ENCODE measurements at regions not wholly inside any gene's neighbourhood (a gene's known extent, or its start where the extent isn't known, plus 50 kb on each side); places are given as distances from the start of the nearest gene placed in this dataset.

GRCh38 chr12:115255257-115255656 is 571.3 kb upstream of the TBX3 start:
- no peaks in the 10 kb centered on the region for H3K4me1 Mint-ChIP-seq
- no peak overlapping the region for H3K27ac Mint-ChIP-seq
- H3K9me3 Mint-ChIP-seq, result peaks cover 3% of the 10 kb centered on the region
- DNase-seq, result no peak
- H3K36me3 Mint-ChIP-seq, result no peaks in the 10 kb centered on the region
- H3K27me3 Mint-ChIP-seq, result no peaks in the 10 kb centered on the region
- H3K4me3 Mint-ChIP-seq, result no peak overlapping the region

GRCh38 chr12:115253049-115253448 is 569.1 kb upstream of the TBX3 start:
- Mint-ChIP-seq H3K36me3 (no peaks in the 10 kb centered on the region), H3K4me3 (no peak overlapping the region), H3K4me1 (no peaks in the 10 kb centered on the region), H3K27me3 (no peaks in the 10 kb centered on the region), H3K27ac (no peak overlapping the region), H3K9me3 (peaks cover 3% of the 10 kb centered on the region)
- no peak for DNase-seq

GRCh38 chr12:115251727-115252126 is 567.8 kb upstream of the TBX3 start:
- H3K9me3 Mint-ChIP-seq, result peaks cover 3% of the 10 kb centered on the region
- no peak for DNase-seq
- no peaks in the 10 kb centered on the region for H3K27me3 Mint-ChIP-seq
- no peak overlapping the region for H3K27ac Mint-ChIP-seq
- H3K4me1 Mint-ChIP-seq, result no peaks in the 10 kb centered on the region
- H3K4me3 Mint-ChIP-seq, result no peak overlapping the region
- no peaks in the 10 kb centered on the region for H3K36me3 Mint-ChIP-seq

- no peaks in the 10 kb centered on the region for H3K27me3 Mint-ChIP-seq
- H3K9me3 Mint-ChIP-seq, result peaks cover 3% of the 10 kb centered on the region
- no peak overlapping the region for H3K4me3 Mint-ChIP-seq
- H3K36me3 Mint-ChIP-seq, result no peaks in the 10 kb centered on the region
- no peaks in the 10 kb centered on the region for H3K4me1 Mint-ChIP-seq
- no peak for DNase-seq
- H3K27ac Mint-ChIP-seq, result no peak overlapping the region
Observed at GRCh38 chr12:115249671-115250278, 565.8 kb upstream of the TBX3 start.

GRCh38 chr12:115245020-115245419 is 561.0 kb upstream of the TBX3 start:
- Mint-ChIP-seq H3K4me1 (no peaks in the 10 kb centered on the region), H3K9me3 (no peaks in the 10 kb centered on the region), H3K4me3 (no peak overlapping the region), H3K27me3 (no peaks in the 10 kb centered on the region), H3K36me3 (no peaks in the 10 kb centered on the region), H3K27ac (no peak overlapping the region)
- no peak for DNase-seq

GRCh38 chr12:115243933-115244628 is 560.1 kb upstream of the TBX3 start:
- Mint-ChIP-seq H3K36me3 (no peaks in the 10 kb centered on the region), H3K4me3 (no peak overlapping the region), H3K9me3 (no peaks in the 10 kb centered on the region), H3K4me1 (no peaks in the 10 kb centered on the region), H3K27ac (no peak overlapping the region), H3K27me3 (no peaks in the 10 kb centered on the region)
- DNase-seq, result no peak

GRCh38 chr12:115240251-115240650 is 556.3 kb upstream of the TBX3 start:
- Mint-ChIP-seq H3K36me3 (no peaks in the 10 kb centered on the region), H3K27ac (no peak overlapping the region), H3K4me1 (no peaks in the 10 kb centered on the region), H3K9me3 (no peaks in the 10 kb centered on the region), H3K4me3 (no peak overlapping the region), H3K27me3 (no peaks in the 10 kb centered on the region)
- DNase-seq, result no peak

- Mint-ChIP-seq H3K4me1 (no peaks in the 10 kb centered on the region), H3K27me3 (no peaks in the 10 kb centered on the region), H3K27ac (no peak overlapping the region), H3K36me3 (no peaks in the 10 kb centered on the region), H3K9me3 (no peaks in the 10 kb centered on the region), H3K4me3 (no peak overlapping the region)
- no peak for DNase-seq
Observed at GRCh38 chr12:115235880-115236279, 551.9 kb upstream of the TBX3 start.

- Mint-ChIP-seq H3K36me3 (no peaks in the 10 kb centered on the region), H3K27me3 (no peaks in the 10 kb centered on the region), H3K4me3 (no peak overlapping the region), H3K27ac (no peak overlapping the region), H3K4me1 (no peaks in the 10 kb centered on the region), H3K9me3 (no peaks in the 10 kb centered on the region)
- no peak for DNase-seq
Observed at GRCh38 chr12:115233891-115234543, 550.0 kb upstream of the TBX3 start.

- Mint-ChIP-seq H3K27ac (no peak overlapping the region), H3K36me3 (no peaks in the 10 kb centered on the region), H3K4me3 (no peak overlapping the region), H3K4me1 (no peaks in the 10 kb centered on the region), H3K27me3 (no peaks in the 10 kb centered on the region), H3K9me3 (peaks cover 3% of the 10 kb centered on the region)
- DNase-seq, result no peak
Observed at GRCh38 chr12:115232455-115233156, 548.6 kb upstream of the TBX3 start.

GRCh38 chr12:115230606-115231005 is 546.6 kb upstream of the TBX3 start:
- no peak overlapping the region for H3K27ac Mint-ChIP-seq
- peaks cover 3% of the 10 kb centered on the region for H3K9me3 Mint-ChIP-seq
- H3K4me3 Mint-ChIP-seq, result no peak overlapping the region
- no peaks in the 10 kb centered on the region for H3K36me3 Mint-ChIP-seq
- DNase-seq, result no peak
- H3K4me1 Mint-ChIP-seq, result no peaks in the 10 kb centered on the region
- H3K27me3 Mint-ChIP-seq, result no peaks in the 10 kb centered on the region

GRCh38 chr12:115229517-115229916 is 545.5 kb upstream of the TBX3 start:
- Mint-ChIP-seq H3K4me3 (no peak overlapping the region), H3K4me1 (no peaks in the 10 kb centered on the region), H3K9me3 (peaks cover 3% of the 10 kb centered on the region), H3K36me3 (no peaks in the 10 kb centered on the region), H3K27me3 (no peaks in the 10 kb centered on the region), H3K27ac (no peak overlapping the region)
- no peak for DNase-seq

- Mint-ChIP-seq H3K4me1 (no peaks in the 10 kb centered on the region), H3K27me3 (no peaks in the 10 kb centered on the region), H3K9me3 (peaks cover 3% of the 10 kb centered on the region), H3K4me3 (no peak overlapping the region), H3K27ac (no peak overlapping the region), H3K36me3 (no peaks in the 10 kb centered on the region)
- no peak for DNase-seq
Observed at GRCh38 chr12:115228434-115228833, 544.5 kb upstream of the TBX3 start.

GRCh38 chr12:115227137-115227615 is 543.2 kb upstream of the TBX3 start:
- no peak overlapping the region for H3K4me3 Mint-ChIP-seq
- H3K9me3 Mint-ChIP-seq, result peaks cover 3% of the 10 kb centered on the region
- DNase-seq, result no peak
- H3K27ac Mint-ChIP-seq, result no peak overlapping the region
- no peaks in the 10 kb centered on the region for H3K36me3 Mint-ChIP-seq
- no peaks in the 10 kb centered on the region for H3K27me3 Mint-ChIP-seq
- H3K4me1 Mint-ChIP-seq, result no peaks in the 10 kb centered on the region

- Mint-ChIP-seq H3K27me3 (no peaks in the 10 kb centered on the region), H3K27ac (no peak overlapping the region), H3K4me3 (no peak overlapping the region), H3K4me1 (no peaks in the 10 kb centered on the region), H3K9me3 (peaks cover 5% of the 10 kb centered on the region), H3K36me3 (no peaks in the 10 kb centered on the region)
- DNase-seq, result no peak
Observed at GRCh38 chr12:115225845-115226244, 541.9 kb upstream of the TBX3 start.
